ENCODE measurements at regions not wholly inside any gene's neighbourhood (a gene's known extent, or its start where the extent isn't known, plus 50 kb on each side); places are given as distances from the start of the nearest gene placed in this dataset.

- H3K4me3 ChIP-seq (ENCODE audit: low read depth in 1 of 2, low read length in 2 of 2) = no peak overlapping the region
- no peak overlapping the region for H3K27ac ChIP-seq (ENCODE audit: low read depth in 2 of 2, low read length in 1 of 2)
- H3K9me3 ChIP-seq (ENCODE audit: control insufficient read depth in 2 of 2, insufficient read depth in 1 of 2, low read depth in 1 of 2, low read length in 1 of 2) = peaks cover 0 to 6% of the 10 kb centered on the region in 2 donors
- WGBS, 2 donors = 52 to 65% methylated on average over 21 of the region's 21 CpGs
- peaks cover 7 to 29% of the 10 kb centered on the region in 2 donors for H3K4me1 ChIP-seq (ENCODE audit: control insufficient read depth in 2 of 2, insufficient read depth in 2 of 2, low read length in 1 of 2)
- H3K27me3 ChIP-seq (ENCODE audit: control insufficient read depth in 1 of 2, insufficient read depth in 2 of 2, low read length in 2 of 2) = no peaks in the 10 kb centered on the region
- no peaks in the 10 kb centered on the region for H3K36me3 ChIP-seq (ENCODE audit: control insufficient read depth in 2 of 2, insufficient read depth in 2 of 2, low read length in 1 of 2)
Measured at GRCh38 chr9:134234001-134234660, 69.8 kb upstream of the RNU6ATAC start.

- Histone ChIP-seq H3K27ac (ENCODE audit: low read depth in 2 of 2, low read length in 1 of 2) (no peak overlapping the region), H3K36me3 (ENCODE audit: control insufficient read depth in 2 of 2, insufficient read depth in 2 of 2, low read length in 1 of 2) (no peaks in the 10 kb centered on the region), H3K9me3 (ENCODE audit: control insufficient read depth in 2 of 2, insufficient read depth in 1 of 2, low read depth in 1 of 2, low read length in 1 of 2) (peaks cover 0 to 6% of the 10 kb centered on the region in 2 donors), H3K27me3 (ENCODE audit: control insufficient read depth in 1 of 2, insufficient read depth in 2 of 2, low read length in 2 of 2) (no peaks in the 10 kb centered on the region), H3K4me1 (ENCODE audit: control insufficient read depth in 2 of 2, insufficient read depth in 2 of 2, low read length in 1 of 2) (peaks cover 7 to 29% of the 10 kb centered on the region in 2 donors), H3K4me3 (ENCODE audit: low read depth in 1 of 2, low read length in 2 of 2) (no peak overlapping the region)
- 61 to 72% methylated on average over 21 of the region's 21 CpGs for WGBS, 2 donors
Measured at GRCh38 chr9:134234687-134235359, 70.5 kb upstream of the RNU6ATAC start.

- WGBS, 2 donors = 61 to 62% methylated on average over 16 of the region's 16 CpGs
- H3K4me1 ChIP-seq (ENCODE audit: control insufficient read depth in 2 of 2, insufficient read depth in 2 of 2, low read length in 1 of 2) = peaks cover 7 to 26% of the 10 kb centered on the region in 2 donors
Measured at GRCh38 chr9:134235366-134235765, 71.0 kb upstream of the RNU6ATAC start.

GRCh38 chr9:134236001-134236421, 71.6 kb upstream of the RNU6ATAC start:
- Histone ChIP-seq H3K4me1 (ENCODE audit: control insufficient read depth in 2 of 2, insufficient read depth in 2 of 2, low read length in 1 of 2) (peaks cover 7 to 20% of the 10 kb centered on the region in 2 donors), H3K27me3 (ENCODE audit: control insufficient read depth in 1 of 2, insufficient read depth in 2 of 2, low read length in 2 of 2) (no peaks in the 10 kb centered on the region), H3K4me3 (ENCODE audit: low read depth in 1 of 2, low read length in 2 of 2) (no peak overlapping the region), H3K36me3 (ENCODE audit: control insufficient read depth in 2 of 2, insufficient read depth in 2 of 2, low read length in 1 of 2) (no peaks in the 10 kb centered on the region), H3K9me3 (ENCODE audit: control insufficient read depth in 2 of 2, insufficient read depth in 1 of 2, low read depth in 1 of 2, low read length in 1 of 2) (peaks cover 0 to 6% of the 10 kb centered on the region in 2 donors), H3K27ac (ENCODE audit: low read depth in 2 of 2, low read length in 1 of 2) (no peak overlapping the region)
- WGBS, 2 donors = 49 to 57% methylated on average over 6 of the region's 6 CpGs

More at GRCh38 chr9:134235366-134235765, 71.0 kb upstream of the RNU6ATAC start:
- H3K27ac ChIP-seq (ENCODE audit: low read depth in 2 of 2, low read length in 1 of 2) = no peak overlapping the region
- H3K4me3 ChIP-seq (ENCODE audit: low read depth in 1 of 2, low read length in 2 of 2) = no peak overlapping the region
- peaks cover 0 to 6% of the 10 kb centered on the region in 2 donors for H3K9me3 ChIP-seq (ENCODE audit: control insufficient read depth in 2 of 2, insufficient read depth in 1 of 2, low read depth in 1 of 2, low read length in 1 of 2)
- no peaks in the 10 kb centered on the region for H3K27me3 ChIP-seq (ENCODE audit: control insufficient read depth in 1 of 2, insufficient read depth in 2 of 2, low read length in 2 of 2)
- H3K36me3 ChIP-seq (ENCODE audit: control insufficient read depth in 2 of 2, insufficient read depth in 2 of 2, low read length in 1 of 2) = no peaks in the 10 kb centered on the region

GRCh38 chr9:134236935-134237629, 72.7 kb upstream of the RNU6ATAC start:
- no peaks in the 10 kb centered on the region for H3K27me3 ChIP-seq (ENCODE audit: control insufficient read depth in 1 of 2, insufficient read depth in 2 of 2, low read length in 2 of 2)
- peaks cover 7 to 18% of the 10 kb centered on the region in 2 donors for H3K4me1 ChIP-seq (ENCODE audit: control insufficient read depth in 2 of 2, insufficient read depth in 2 of 2, low read length in 1 of 2)
- no peak overlapping the region for H3K4me3 ChIP-seq (ENCODE audit: low read depth in 1 of 2, low read length in 2 of 2)
- peaks cover 0 to 6% of the 10 kb centered on the region in 2 donors for H3K9me3 ChIP-seq (ENCODE audit: control insufficient read depth in 2 of 2, insufficient read depth in 1 of 2, low read depth in 1 of 2, low read length in 1 of 2)
- H3K36me3 ChIP-seq (ENCODE audit: control insufficient read depth in 2 of 2, insufficient read depth in 2 of 2, low read length in 1 of 2) = no peaks in the 10 kb centered on the region
- no peak overlapping the region for H3K27ac ChIP-seq (ENCODE audit: low read depth in 2 of 2, low read length in 1 of 2)
- WGBS, 2 donors = 80 to 85% methylated on average over 13 of the region's 13 CpGs

- Histone ChIP-seq H3K4me3 (ENCODE audit: low read depth in 1 of 2, low read length in 2 of 2) (no peak overlapping the region), H3K9me3 (ENCODE audit: control insufficient read depth in 2 of 2, insufficient read depth in 1 of 2, low read depth in 1 of 2, low read length in 1 of 2) (peaks cover 0 to 2% of the 10 kb centered on the region in 2 donors), H3K27me3 (ENCODE audit: control insufficient read depth in 1 of 2, insufficient read depth in 2 of 2, low read length in 2 of 2) (no peaks in the 10 kb centered on the region), H3K36me3 (ENCODE audit: control insufficient read depth in 2 of 2, insufficient read depth in 2 of 2, low read length in 1 of 2) (no peaks in the 10 kb centered on the region), H3K4me1 (ENCODE audit: control insufficient read depth in 2 of 2, insufficient read depth in 2 of 2, low read length in 1 of 2) (peaks cover 7 to 18% of the 10 kb centered on the region in 2 donors), H3K27ac (ENCODE audit: low read depth in 2 of 2, low read length in 1 of 2) (no peak overlapping the region)
- WGBS, 2 donors = 85 to 89% methylated on average over 17 of the region's 17 CpGs
Measured at GRCh38 chr9:134237630-134238265, 73.4 kb upstream of the RNU6ATAC start.

- Histone ChIP-seq H3K4me3 (ENCODE audit: low read depth in 1 of 2, low read length in 2 of 2) (no peak overlapping the region), H3K36me3 (ENCODE audit: control insufficient read depth in 2 of 2, insufficient read depth in 2 of 2, low read length in 1 of 2) (no peaks in the 10 kb centered on the region), H3K9me3 (ENCODE audit: control insufficient read depth in 2 of 2, insufficient read depth in 1 of 2, low read depth in 1 of 2, low read length in 1 of 2) (peaks cover 0 to 2% of the 10 kb centered on the region in 2 donors), H3K27ac (ENCODE audit: low read depth in 2 of 2, low read length in 1 of 2) (no peak overlapping the region), H3K4me1 (ENCODE audit: control insufficient read depth in 2 of 2, insufficient read depth in 2 of 2, low read length in 1 of 2) (peaks cover 0 to 9% of the 10 kb centered on the region in 2 donors), H3K27me3 (ENCODE audit: control insufficient read depth in 1 of 2, insufficient read depth in 2 of 2, low read length in 2 of 2) (no peaks in the 10 kb centered on the region)
- 88 to 91% methylated on average over 29 of the region's 29 CpGs for WGBS, 2 donors
Measured at GRCh38 chr9:134239130-134239903, 75.0 kb upstream of the RNU6ATAC start.

GRCh38 chr9:134239939-134240338, 75.6 kb upstream of the RNU6ATAC start:
- Histone ChIP-seq H3K27ac (ENCODE audit: low read depth in 2 of 2, low read length in 1 of 2) (no peak overlapping the region), H3K36me3 (ENCODE audit: control insufficient read depth in 2 of 2, insufficient read depth in 2 of 2, low read length in 1 of 2) (no peaks in the 10 kb centered on the region), H3K27me3 (ENCODE audit: control insufficient read depth in 1 of 2, insufficient read depth in 2 of 2, low read length in 2 of 2) (no peaks in the 10 kb centered on the region), H3K4me1 (ENCODE audit: control insufficient read depth in 2 of 2, insufficient read depth in 2 of 2, low read length in 1 of 2) (peaks cover 0 to 4% of the 10 kb centered on the region in 2 donors), H3K4me3 (ENCODE audit: low read depth in 1 of 2, low read length in 2 of 2) (no peak overlapping the region), H3K9me3 (ENCODE audit: control insufficient read depth in 2 of 2, insufficient read depth in 1 of 2, low read depth in 1 of 2, low read length in 1 of 2) (peaks cover 0 to 2% of the 10 kb centered on the region in 2 donors)
- WGBS, 2 donors = 75 to 84% methylated on average over 7 of the region's 7 CpGs

GRCh38 chr9:134240361-134240760, 76.0 kb upstream of the RNU6ATAC start:
- no peak overlapping the region for H3K27ac ChIP-seq (ENCODE audit: low read depth in 2 of 2, low read length in 1 of 2)
- 52 to 58% methylated on average over 11 of the region's 11 CpGs for WGBS, 2 donors
- H3K9me3 ChIP-seq (ENCODE audit: control insufficient read depth in 2 of 2, insufficient read depth in 1 of 2, low read depth in 1 of 2, low read length in 1 of 2) = peaks cover 0 to 2% of the 10 kb centered on the region in 2 donors
- no peaks in the 10 kb centered on the region for H3K27me3 ChIP-seq (ENCODE audit: control insufficient read depth in 1 of 2, insufficient read depth in 2 of 2, low read length in 2 of 2)
- no peaks in the 10 kb centered on the region for H3K36me3 ChIP-seq (ENCODE audit: control insufficient read depth in 2 of 2, insufficient read depth in 2 of 2, low read length in 1 of 2)
- peaks cover 0 to 4% of the 10 kb centered on the region in 2 donors for H3K4me1 ChIP-seq (ENCODE audit: control insufficient read depth in 2 of 2, insufficient read depth in 2 of 2, low read length in 1 of 2)
- H3K4me3 ChIP-seq (ENCODE audit: low read depth in 1 of 2, low read length in 2 of 2) = no peak overlapping the region
